CD14-positive monocyte (primary cell): ENCODE measurements at regions not wholly inside any gene's neighbourhood (a gene's known extent, or its start where the extent isn't known, plus 50 kb on each side); places are given as distances from the start of the nearest gene placed in this dataset.

Experiments
- DNase-seq, 3 donors: peaks; one replicate each; pipeline ENCODE4 v3.0.0-alpha.2; 2011 to 2022
- H2AFZ ChIP-seq: 2 replicates; pipeline ENCODE4 v1.6.0; 2012; ENCODE audit warnings: mild to moderate bottlenecking, low read depth, low read length, inconsistent platforms; ENCODE audit not compliant: insufficient read depth, poor library complexity, severe bottlenecking
- H3K27ac ChIP-seq, 2 donors: 1 replicate in 1 of 2; 2 replicates in 1 of 2; pipeline ENCODE4 v1.5.1; 2012 to 2013; ENCODE audit warnings: low read length in 2 of 2, control low read depth in 1 of 2, inconsistent platforms in 1 of 2, low read depth in 1 of 2, mild to moderate bottlenecking in 1 of 2
- H3K27me3 ChIP-seq, 2 donors: one replicate each; pipeline versions ENCODE4 v1.6.0 to v1.6.1; 2011 to 2013; ENCODE audit warnings: low read length in 2 of 2; ENCODE audit not compliant: control insufficient read depth in 2 of 2, insufficient read depth in 2 of 2
- H3K36me3 ChIP-seq, 2 donors: replicated peaks in 1 of 2; 1 replicate in 1 of 2; 2 replicates in 1 of 2; pipeline versions ENCODE4 v1.5.1 to v1.6.1; 2012 to 2013; ENCODE audit warnings: low read length in 2 of 2, control low read depth in 1 of 2, inconsistent platforms in 1 of 2, mild to moderate bottlenecking in 1 of 2; ENCODE audit not compliant: insufficient read depth in 2 of 2, control insufficient read depth in 1 of 2
- H3K4me1 ChIP-seq, 2 donors: 1 replicate in 1 of 2; 2 replicates in 1 of 2; pipeline versions ENCODE4 v1.5.1 to v1.6.1; 2012 to 2013; ENCODE audit warnings: low read length in 2 of 2, control low read depth in 1 of 2, inconsistent platforms in 1 of 2, mild to moderate bottlenecking in 1 of 2, moderate library complexity in 1 of 2; ENCODE audit not compliant: insufficient read depth in 2 of 2, control insufficient read depth in 1 of 2
- H3K4me2 ChIP-seq: replicated peaks from 2 replicates; pipeline ENCODE3; 2012; ENCODE audit warnings: low read length, moderate library complexity, mild to moderate bottlenecking; ENCODE audit not compliant: poor library complexity, severe bottlenecking; ENCODE audit errors: extremely low read depth
- H3K4me3 ChIP-seq, 3 experiments: fragments of 200-600 bp in 1 of 3; sonication (generic) in 1 of 3; replicated peaks in 1 of 3; 1 replicate in 2 of 3; 2 replicates in 1 of 3; pipeline ENCODE4 v1.5.1; 2011 to 2013; ENCODE audit warnings: low read length in 3 of 3, mild to moderate bottlenecking in 3 of 3, control low read depth in 2 of 3, low read depth in 2 of 3, inconsistent platforms in 1 of 3, moderate library complexity in 1 of 3
- H3K79me2 ChIP-seq: 2 replicates; pipeline ENCODE4 v1.6.0; 2012; ENCODE audit warnings: mild to moderate bottlenecking, control low read depth, inconsistent platforms, low read length, moderate library complexity; ENCODE audit not compliant: insufficient read depth
- H3K9ac ChIP-seq: 2 replicates; pipeline ENCODE4 v1.6.0; 2017; ENCODE audit warnings: low read length, mild to moderate bottlenecking; ENCODE audit not compliant: insufficient read depth, poor library complexity, severe bottlenecking
- H3K9me3 ChIP-seq, 2 donors: replicated peaks in 1 of 2; 1 replicate in 1 of 2; 2 replicates in 1 of 2; pipeline versions ENCODE4 v1.5.1 to v1.6.1; 2012 to 2013; ENCODE audit warnings: low read length in 2 of 2, control low read depth in 1 of 2; ENCODE audit not compliant: control insufficient read depth in 1 of 2, insufficient read depth in 1 of 2
- H4K20me1 ChIP-seq: 2 replicates; pipeline ENCODE4 v1.6.0; 2012; ENCODE audit warnings: mild to moderate bottlenecking, low read length, control low read depth, moderate library complexity; ENCODE audit not compliant: insufficient read depth
- H3K27ac Mint-ChIP-seq, 7 donors: one replicate each; pipeline ENCODE4 v1.8.0; 2020; ENCODE audit warnings: mild to moderate bottlenecking in 7 of 7, mixed read lengths in 7 of 7, moderate library complexity in 6 of 7, inconsistent platforms in 2 of 7
- H3K27me3 Mint-ChIP-seq, 3 donors: one replicate each; pipeline ENCODE4 v1.8.0; 2021 to 2022; ENCODE audit warnings: low read depth in 3 of 3, mild to moderate bottlenecking in 3 of 3, mixed read lengths in 3 of 3, moderate library complexity in 3 of 3, inconsistent platforms in 1 of 3
- H3K36me3 Mint-ChIP-seq, 2 donors: one replicate each; pipeline ENCODE4 v1.8.0; 2020; ENCODE audit warnings: mixed read lengths in 2 of 2, inconsistent platforms in 1 of 2, mild to moderate bottlenecking in 1 of 2
- H3K4me1 Mint-ChIP-seq: one replicate; pipeline ENCODE4 v1.8.0; 2020; ENCODE audit warnings: mild to moderate bottlenecking, mixed read lengths
- H3K4me3 Mint-ChIP-seq, 2 donors: one replicate each; pipeline ENCODE4 v1.8.0; 2020; ENCODE audit warnings: mild to moderate bottlenecking in 2 of 2, mixed read lengths in 2 of 2, moderate library complexity in 1 of 2
- H3K9me3 Mint-ChIP-seq, 7 donors: one replicate each; pipeline ENCODE4 v1.8.0; 2020 to 2022; ENCODE audit warnings: mixed read lengths in 7 of 7, mild to moderate bottlenecking in 6 of 7, moderate library complexity in 6 of 7, inconsistent platforms in 2 of 7
- CTCF ChIP-seq: fragments of 200-600 bp; IDR thresholded peaks from one replicate; pipeline ENCODE4 v1.8.0; 2022; ENCODE audit warnings: antibody characterized with exemption, mild to moderate bottlenecking
- WGBS: methylation state at CpG from one replicate; pipeline ENCODE4 v1.1.5; 2013; ENCODE audit warnings: missing lambda C conversion rate; ENCODE audit not compliant: insufficient coverage; 5-methylcytosine and 5-hydroxymethylcytosine counted together
- intact Hi-C, 2 donors: fragments of 100-400 bp; cut with micrococcal nuclease; formaldehyde crosslinking; loops; one replicate each; pipeline versions ENCODE4 v1.15.0 to v1.15.1; 2023

DNA sequence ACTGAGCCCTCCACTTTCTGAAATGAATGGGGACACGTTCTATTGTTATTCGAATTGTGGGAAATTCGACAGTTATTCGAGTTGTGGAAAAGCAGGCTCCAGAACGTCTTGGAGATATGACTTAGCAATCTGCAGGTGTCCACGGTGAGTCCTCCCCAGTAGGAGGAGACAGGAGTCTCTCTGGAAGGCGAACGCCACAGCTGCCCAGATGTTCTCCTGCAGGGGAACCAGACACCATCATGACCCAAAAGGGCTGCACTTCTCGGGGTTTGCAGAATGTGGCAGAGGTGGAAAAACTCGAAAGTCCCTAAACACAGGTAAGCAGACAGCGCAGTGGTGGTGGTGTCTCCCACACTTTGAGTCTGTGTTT lies 363.6 kb upstream of the SFSWAP start:
- H3K9ac ChIP-seq, result no peak overlapping the region
- Mint-ChIP-seq H3K4me3 (no peak overlapping the region), H3K27me3 (peaks cover 0 to 5% (median 2%) of the 10 kb centered on the region in 3 donors), H3K9me3 (peaks cover 2 to 8% (median 7%) of the 10 kb centered on the region in 7 donors), H3K27ac (no peak overlapping the region), H3K36me3 (no peaks in the 10 kb centered on the region), H3K4me1 (peaks cover 9% of the 10 kb centered on the region)
- no peak for DNase-seq
- H3K4me2 ChIP-seq, result no peak overlapping the region
- H2AFZ ChIP-seq, result no peak overlapping the region
- intact Hi-C loops, result no loop called here
- H3K9me3 ChIP-seq, result peaks cover 0 to 9% of the 10 kb centered on the region in 2 donors
- H3K4me1 ChIP-seq, result no peaks in the 10 kb centered on the region
- no peaks in the 10 kb centered on the region for H3K36me3 ChIP-seq
- no peak for TF ChIP-seq CTCF
- H4K20me1 ChIP-seq, result no peaks in the 10 kb centered on the region
- H3K4me3 ChIP-seq, result no peak overlapping the region
- H3K79me2 ChIP-seq, result no peaks in the 10 kb centered on the region
- no peaks in the 10 kb centered on the region for H3K27me3 ChIP-seq
- WGBS, result 83% methylated on average over 8 of the region's 11 CpGs
- no peak overlapping the region for H3K27ac ChIP-seq

GRCh38 chr12:131347732-131348131 lies 363.2 kb upstream of the SFSWAP start:
- intact Hi-C loops, result no loop called here
- no peak overlapping the region for H3K4me3 Mint-ChIP-seq
- H3K9me3 Mint-ChIP-seq, result peaks cover 2 to 9% (median 6%) of the 10 kb centered on the region in 7 donors
- Histone ChIP-seq H3K36me3 (no peaks in the 10 kb centered on the region), H3K9ac (no peak overlapping the region), H4K20me1 (no peaks in the 10 kb centered on the region), H3K79me2 (no peaks in the 10 kb centered on the region), H3K4me2 (no peak overlapping the region), H3K9me3 (peaks cover 0 to 12% of the 10 kb centered on the region in 2 donors), H3K27ac (no peak overlapping the region), H3K4me3 (no peak overlapping the region), H2AFZ (no peak overlapping the region), H3K27me3 (no peaks in the 10 kb centered on the region), H3K4me1 (no peaks in the 10 kb centered on the region)
- H3K36me3 Mint-ChIP-seq, result no peaks in the 10 kb centered on the region
- no peak overlapping the region for H3K27ac Mint-ChIP-seq
- no peak for DNase-seq
- no peak for TF ChIP-seq CTCF
- H3K27me3 Mint-ChIP-seq, result peaks cover 0 to 5% (median 2%) of the 10 kb centered on the region in 3 donors
- 96% methylated on average over 7 of the region's 7 CpGs for WGBS
- H3K4me1 Mint-ChIP-seq, result peaks cover 9% of the 10 kb centered on the region
